ENCODE measurements at regions not wholly inside any gene's neighbourhood (a gene's known extent, or its start where the extent isn't known, plus 50 kb on each side); places are given as distances from the start of the nearest gene placed in this dataset.

DNA sequence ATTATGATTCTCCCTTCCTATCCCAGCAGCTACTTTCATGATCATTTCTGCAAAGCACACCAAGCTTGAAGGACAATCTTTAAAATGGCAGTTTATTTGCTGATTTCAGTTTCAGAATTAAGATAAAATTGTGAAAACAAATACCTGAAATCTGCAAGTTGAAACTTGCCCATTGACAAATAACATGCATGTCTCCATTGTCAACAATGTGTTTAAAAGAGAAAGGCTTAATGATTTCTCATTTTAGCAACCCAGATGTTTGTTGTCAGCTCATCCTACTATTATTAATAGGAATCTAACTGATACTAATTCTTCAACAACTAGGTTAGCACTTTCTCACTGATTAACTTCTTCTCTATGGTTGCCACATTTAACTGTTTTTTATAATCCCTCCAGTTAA is 474.6 kb downstream of the PRKD1 start:
- Histone ChIP-seq H3K23ac (ENCODE audit: low read length) (no peak overlapping the region), H2BK5ac (ENCODE audit: low read length) (no peak overlapping the region), H2BK15ac (replicated peaks; ENCODE audit: low read depth) (no peak overlapping the region), H4K5ac (ENCODE audit: low read length) (no peak overlapping the region), H2AK5ac (ENCODE audit: low read length) (no peak overlapping the region), H3K27ac (ENCODE audit: low read depth, low read length) (no peak overlapping the region), H3K36me3 (ENCODE audit: control insufficient read depth, insufficient read depth, low read length) (no peaks in the 10 kb centered on the region), H3K4me1 (ENCODE audit: control insufficient read depth, low read depth, low read length) (no peaks in the 10 kb centered on the region), H3K56ac (ENCODE audit: low read length) (no peak overlapping the region), H3K79me1 (ENCODE audit: low read length) (no peaks in the 10 kb centered on the region), H3K9ac (ENCODE audit: low read length) (no peak overlapping the region), H3K27me3 (ENCODE audit: insufficient read depth, low read length, poor library complexity) (no peaks in the 10 kb centered on the region), H3K4ac (ENCODE audit: low read depth, low read length) (no peak overlapping the region), H2BK120ac (ENCODE audit: low read depth, low read length) (no peak overlapping the region), H3K79me2 (ENCODE audit: control insufficient read depth, insufficient read depth, low read length) (no peaks in the 10 kb centered on the region), H3K4me3 (ENCODE audit: low read length) (no peak overlapping the region), H3K4me2 (ENCODE audit: low read length) (no peak overlapping the region), H3K18ac (ENCODE audit: low read length) (no peak overlapping the region), H4K8ac (ENCODE audit: low read depth, low read length) (no peak overlapping the region)
- no peak for DNase-seq

DNA sequence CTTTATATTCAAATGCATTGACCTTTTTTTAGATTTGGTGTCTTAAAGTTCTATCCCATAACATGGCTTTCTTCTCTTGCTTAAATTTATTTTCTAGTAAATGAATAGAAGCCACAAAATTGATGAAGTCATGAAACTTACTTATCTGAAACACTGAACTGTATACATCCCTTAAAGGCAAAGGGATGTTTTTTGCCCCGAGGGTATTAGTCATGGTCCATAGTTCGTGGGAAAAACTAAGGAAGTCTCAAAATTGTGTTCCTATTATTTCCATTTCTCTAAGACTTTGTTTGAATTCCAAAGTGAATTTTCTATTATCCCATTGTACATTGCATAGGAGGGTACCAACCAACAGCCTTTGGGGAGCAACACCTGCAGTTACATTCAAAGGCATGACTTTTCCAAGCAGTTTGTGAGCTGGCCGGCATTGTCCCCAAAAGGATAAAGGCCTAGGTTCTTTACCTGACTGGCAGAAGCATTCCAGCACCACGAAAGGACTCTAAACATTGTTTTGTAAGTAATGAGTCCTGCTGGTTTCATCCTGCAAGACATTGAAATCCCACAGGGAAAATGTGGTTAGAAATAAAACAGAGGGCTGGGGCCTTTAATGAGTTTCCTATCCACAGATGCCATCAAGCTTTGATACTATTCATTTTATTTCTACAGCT is 473.5 kb downstream of the PRKD1 start:
- Histone ChIP-seq H3K4me1 (ENCODE audit: control insufficient read depth, low read depth, low read length) (no peaks in the 10 kb centered on the region), H3K27me3 (ENCODE audit: insufficient read depth, low read length, poor library complexity) (no peaks in the 10 kb centered on the region), H3K79me1 (ENCODE audit: low read length) (no peaks in the 10 kb centered on the region), H3K4ac (ENCODE audit: low read depth, low read length) (no peak overlapping the region), H2BK15ac (replicated peaks; ENCODE audit: low read depth) (no peak overlapping the region), H2BK5ac (ENCODE audit: low read length) (no peak overlapping the region), H3K23ac (ENCODE audit: low read length) (no peak overlapping the region), H4K8ac (ENCODE audit: low read depth, low read length) (no peak overlapping the region), H3K36me3 (ENCODE audit: control insufficient read depth, insufficient read depth, low read length) (no peaks in the 10 kb centered on the region), H2BK120ac (ENCODE audit: low read depth, low read length) (no peak overlapping the region), H3K18ac (ENCODE audit: low read length) (no peak overlapping the region), H3K79me2 (ENCODE audit: control insufficient read depth, insufficient read depth, low read length) (no peaks in the 10 kb centered on the region), H4K5ac (ENCODE audit: low read length) (no peak overlapping the region), H3K4me2 (ENCODE audit: low read length) (no peak overlapping the region), H3K56ac (ENCODE audit: low read length) (no peak overlapping the region), H2AK5ac (ENCODE audit: low read length) (no peak overlapping the region), H3K9ac (ENCODE audit: low read length) (no peak overlapping the region), H3K4me3 (ENCODE audit: low read length) (no peak overlapping the region), H3K27ac (ENCODE audit: low read depth, low read length) (no peak overlapping the region)
- WGBS (ENCODE audit: extremely low coverage, insufficient coverage, low lambda C conversion rate) = no CpG with 5 or more reads among the region's 4 CpGs
- no peak for DNase-seq

DNA sequence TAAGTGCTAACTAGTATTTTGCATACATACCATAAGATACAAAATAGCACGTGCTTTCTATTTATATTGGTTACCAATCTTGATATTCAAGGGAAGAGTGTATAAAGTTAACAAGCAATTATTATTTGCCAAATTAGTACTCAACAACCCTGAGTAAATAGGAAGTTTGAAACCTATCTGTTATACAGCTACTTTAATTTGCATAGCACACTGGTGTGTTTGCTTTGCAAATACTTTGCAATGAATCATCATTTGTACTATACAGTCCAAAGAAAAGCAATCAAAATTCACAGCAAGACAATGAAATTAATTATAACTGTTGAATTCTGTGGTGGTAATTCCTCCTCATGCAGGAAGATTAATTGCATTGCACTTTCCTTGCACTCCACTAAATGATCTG is 469.1 kb downstream of the PRKD1 start:
- Histone ChIP-seq H2BK5ac (ENCODE audit: low read length) (no peak overlapping the region), H2BK15ac (replicated peaks; ENCODE audit: low read depth) (no peak overlapping the region), H3K4me3 (ENCODE audit: low read length) (no peak overlapping the region), H3K23ac (ENCODE audit: low read length) (no peak overlapping the region), H4K8ac (ENCODE audit: low read depth, low read length) (no peak overlapping the region), H3K9ac (ENCODE audit: low read length) (no peak overlapping the region), H3K56ac (ENCODE audit: low read length) (no peak overlapping the region), H3K27ac (ENCODE audit: low read depth, low read length) (no peak overlapping the region), H3K27me3 (ENCODE audit: insufficient read depth, low read length, poor library complexity) (no peaks in the 10 kb centered on the region), H2BK120ac (ENCODE audit: low read depth, low read length) (no peak overlapping the region), H3K18ac (ENCODE audit: low read length) (no peak overlapping the region), H2AK5ac (ENCODE audit: low read length) (no peak overlapping the region), H3K4ac (ENCODE audit: low read depth, low read length) (no peak overlapping the region), H3K4me2 (ENCODE audit: low read length) (no peak overlapping the region), H3K79me2 (ENCODE audit: control insufficient read depth, insufficient read depth, low read length) (no peaks in the 10 kb centered on the region), H3K4me1 (ENCODE audit: control insufficient read depth, low read depth, low read length) (no peaks in the 10 kb centered on the region), H3K36me3 (ENCODE audit: control insufficient read depth, insufficient read depth, low read length) (no peaks in the 10 kb centered on the region), H4K5ac (ENCODE audit: low read length) (no peak overlapping the region), H3K79me1 (ENCODE audit: low read length) (no peaks in the 10 kb centered on the region)
- DNase-seq = no peak
- WGBS (ENCODE audit: extremely low coverage, insufficient coverage, low lambda C conversion rate) = no CpG with 5 or more reads among the region's 1 CpG

DNA sequence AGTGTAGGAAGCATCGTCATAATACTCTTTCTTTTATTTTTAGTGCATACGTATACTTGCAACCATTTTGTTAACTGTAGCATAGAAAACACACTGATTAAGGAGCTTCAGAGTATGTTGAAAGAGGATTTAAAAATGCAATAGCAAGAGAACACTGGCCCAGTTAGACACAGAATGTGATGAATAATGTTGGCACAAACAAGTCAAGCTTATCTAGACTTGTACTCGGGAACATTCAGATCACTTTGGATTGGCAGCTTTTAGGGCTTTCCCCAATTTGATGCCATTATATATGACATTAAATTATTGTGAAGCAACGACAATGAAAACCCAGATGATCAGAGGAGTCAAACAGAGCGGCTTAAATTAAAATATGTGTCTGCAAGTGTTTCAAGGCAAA is 468.1 kb downstream of the PRKD1 start:
- DNase-seq = no peak
- Histone ChIP-seq H2BK15ac (replicated peaks; ENCODE audit: low read depth) (no peak overlapping the region), H4K5ac (ENCODE audit: low read length) (no peak overlapping the region), H3K4me1 (ENCODE audit: control insufficient read depth, low read depth, low read length) (no peaks in the 10 kb centered on the region), H3K79me2 (ENCODE audit: control insufficient read depth, insufficient read depth, low read length) (no peaks in the 10 kb centered on the region), H2AK5ac (ENCODE audit: low read length) (no peak overlapping the region), H2BK5ac (ENCODE audit: low read length) (no peak overlapping the region), H2BK120ac (ENCODE audit: low read depth, low read length) (no peak overlapping the region), H3K79me1 (ENCODE audit: low read length) (no peaks in the 10 kb centered on the region), H4K8ac (ENCODE audit: low read depth, low read length) (no peak overlapping the region), H3K9ac (ENCODE audit: low read length) (no peak overlapping the region), H3K4ac (ENCODE audit: low read depth, low read length) (no peak overlapping the region), H3K4me2 (ENCODE audit: low read length) (no peak overlapping the region), H3K56ac (ENCODE audit: low read length) (no peak overlapping the region), H3K27ac (ENCODE audit: low read depth, low read length) (no peak overlapping the region), H3K23ac (ENCODE audit: low read length) (no peak overlapping the region), H3K18ac (ENCODE audit: low read length) (no peak overlapping the region), H3K36me3 (ENCODE audit: control insufficient read depth, insufficient read depth, low read length) (no peaks in the 10 kb centered on the region), H3K27me3 (ENCODE audit: insufficient read depth, low read length, poor library complexity) (no peaks in the 10 kb centered on the region), H3K4me3 (ENCODE audit: low read length) (no peak overlapping the region)
- WGBS (ENCODE audit: extremely low coverage, insufficient coverage, low lambda C conversion rate) = no CpG with 5 or more reads among the region's 5 CpGs

DNA sequence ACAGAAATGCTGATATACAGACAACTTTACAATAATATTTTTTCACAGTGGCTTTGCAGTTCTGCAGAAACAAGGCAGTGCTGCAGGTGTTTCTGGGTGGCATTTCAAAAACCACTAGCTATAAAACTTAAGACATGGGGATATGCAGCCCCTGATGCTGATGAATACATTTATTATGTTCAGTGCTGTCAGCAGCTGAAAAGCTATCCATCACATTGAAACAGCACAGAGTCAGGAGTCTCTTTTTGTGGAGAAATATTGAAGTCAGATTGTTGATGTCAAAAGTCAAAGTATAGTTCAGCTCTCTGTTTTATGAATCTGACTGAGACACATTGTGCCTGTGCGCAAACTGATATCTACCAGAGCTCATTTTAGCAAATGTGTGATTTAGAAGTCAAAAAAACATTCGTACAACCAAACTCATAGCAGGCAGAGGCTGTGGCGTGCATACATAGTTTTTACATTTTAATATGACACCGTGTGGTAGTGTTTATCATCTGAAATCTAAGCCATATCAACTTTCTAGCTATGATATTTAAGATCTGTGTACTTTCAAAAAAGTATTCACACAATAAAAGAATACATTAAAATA is 467.6 kb downstream of the PRKD1 start:
- Histone ChIP-seq H4K5ac (ENCODE audit: low read length) (no peak overlapping the region), H3K4ac (ENCODE audit: low read depth, low read length) (no peak overlapping the region), H3K4me2 (ENCODE audit: low read length) (no peak overlapping the region), H2AK5ac (ENCODE audit: low read length) (no peak overlapping the region), H3K79me2 (ENCODE audit: control insufficient read depth, insufficient read depth, low read length) (no peaks in the 10 kb centered on the region), H3K36me3 (ENCODE audit: control insufficient read depth, insufficient read depth, low read length) (no peaks in the 10 kb centered on the region), H4K8ac (ENCODE audit: low read depth, low read length) (no peak overlapping the region), H3K9ac (ENCODE audit: low read length) (no peak overlapping the region), H2BK120ac (ENCODE audit: low read depth, low read length) (no peak overlapping the region), H3K27ac (ENCODE audit: low read depth, low read length) (no peak overlapping the region), H3K56ac (ENCODE audit: low read length) (no peak overlapping the region), H2BK5ac (ENCODE audit: low read length) (no peak overlapping the region), H3K4me3 (ENCODE audit: low read length) (no peak overlapping the region), H3K79me1 (ENCODE audit: low read length) (no peaks in the 10 kb centered on the region), H3K23ac (ENCODE audit: low read length) (no peak overlapping the region), H3K4me1 (ENCODE audit: control insufficient read depth, low read depth, low read length) (no peaks in the 10 kb centered on the region), H3K18ac (ENCODE audit: low read length) (no peak overlapping the region), H2BK15ac (replicated peaks; ENCODE audit: low read depth) (no peak overlapping the region), H3K27me3 (ENCODE audit: insufficient read depth, low read length, poor library complexity) (no peaks in the 10 kb centered on the region)
- no peak for DNase-seq
- WGBS (ENCODE audit: extremely low coverage, insufficient coverage, low lambda C conversion rate) = no CpG with 5 or more reads among the region's 4 CpGs

DNA sequence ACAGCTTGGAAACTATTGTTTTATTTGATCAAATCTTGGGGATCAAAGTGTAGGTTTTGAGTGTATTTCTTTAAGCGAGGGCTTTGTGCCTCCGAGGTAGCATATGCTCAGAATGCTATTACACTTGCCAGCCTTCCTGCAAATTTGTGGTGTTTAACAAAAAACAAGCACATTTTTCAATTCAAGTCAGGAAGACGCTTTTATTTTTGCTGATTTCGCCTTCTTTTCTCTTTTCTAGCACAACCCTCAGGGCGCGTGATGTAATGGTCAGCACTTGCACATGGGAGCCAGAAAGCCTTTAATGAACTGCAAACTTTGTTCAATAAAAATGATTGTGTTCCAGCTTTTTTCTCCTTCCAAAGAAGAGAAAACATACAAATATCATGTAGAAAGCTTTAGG is 466.5 kb downstream of the PRKD1 start:
- H4K8ac ChIP-seq (ENCODE audit: low read depth, low read length) = no peak overlapping the region
- no peak overlapping the region for H3K18ac ChIP-seq (ENCODE audit: low read length)
- no peak overlapping the region for H3K56ac ChIP-seq (ENCODE audit: low read length)
- H3K4ac ChIP-seq (ENCODE audit: low read depth, low read length) = no peak overlapping the region
- no peaks in the 10 kb centered on the region for H3K36me3 ChIP-seq (ENCODE audit: control insufficient read depth, insufficient read depth, low read length)
- no peak for DNase-seq
- H3K9ac ChIP-seq (ENCODE audit: low read length) = no peak overlapping the region
- WGBS (ENCODE audit: extremely low coverage, insufficient coverage, low lambda C conversion rate) = no CpG with 5 or more reads among the region's 6 CpGs
- no peak overlapping the region for H3K23ac ChIP-seq (ENCODE audit: low read length)
- no peak overlapping the region for H4K5ac ChIP-seq (ENCODE audit: low read length)
- H3K27me3 ChIP-seq (ENCODE audit: insufficient read depth, low read length, poor library complexity) = no peaks in the 10 kb centered on the region
- no peak overlapping the region for H2BK120ac ChIP-seq (ENCODE audit: low read depth, low read length)
- no peaks in the 10 kb centered on the region for H3K4me1 ChIP-seq (ENCODE audit: control insufficient read depth, low read depth, low read length)
- no peak overlapping the region for H2BK15ac ChIP-seq (replicated peaks; ENCODE audit: low read depth)
- no peak overlapping the region for H3K4me2 ChIP-seq (ENCODE audit: low read length)
- no peaks in the 10 kb centered on the region for H3K79me1 ChIP-seq (ENCODE audit: low read length)
- H3K27ac ChIP-seq (ENCODE audit: low read depth, low read length) = no peak overlapping the region
- H3K4me3 ChIP-seq (ENCODE audit: low read length) = no peak overlapping the region
- H2AK5ac ChIP-seq (ENCODE audit: low read length) = no peak overlapping the region
- H3K79me2 ChIP-seq (ENCODE audit: control insufficient read depth, insufficient read depth, low read length) = no peaks in the 10 kb centered on the region
- no peak overlapping the region for H2BK5ac ChIP-seq (ENCODE audit: low read length)

Measured in mesendoderm (in vitro differentiated cells).